Mesothelial cell of epicardium (in vitro differentiated cells): ENCODE measurements at regions not wholly inside any gene's neighbourhood (a gene's known extent, or its start where the extent isn't known, plus 50 kb on each side); places are given as distances from the start of the nearest gene placed in this dataset.

Experiments used
- DNase-seq, 2 experiments: peaks; one replicate each; pipeline ENCODE4 v3.0.0; 2021; ENCODE audit warnings: low spot score in 2 of 2; ENCODE audit not compliant: unreplicated experiment in 2 of 2
- H3K27ac Mint-ChIP-seq: 2 replicates; pipeline ENCODE4 v1.8.0; 2021; ENCODE audit warnings: mixed read lengths
- H3K27me3 Mint-ChIP-seq: 2 replicates; pipeline ENCODE4 v1.8.0; 2021; ENCODE audit warnings: low read depth, mixed read lengths
- H3K36me3 Mint-ChIP-seq: 2 replicates; pipeline ENCODE4 v1.8.0; 2021; ENCODE audit warnings: mixed read lengths
- H3K4me1 Mint-ChIP-seq: 2 replicates; pipeline ENCODE4 v1.8.0; 2021; ENCODE audit warnings: mixed read lengths
- H3K4me3 Mint-ChIP-seq: 2 replicates; pipeline ENCODE4 v1.8.0; 2021; ENCODE audit warnings: mild to moderate bottlenecking, moderate library complexity, mixed read lengths
- H3K9me3 Mint-ChIP-seq: 2 replicates; pipeline ENCODE4 v1.8.0; 2021; ENCODE audit warnings: mixed read lengths
- TF ChIP-seq, protein P1 (sequence below): fragments of 200-600 bp; sonication (generic); IDR thresholded peaks from one replicate; pipeline ENCODE4 v1.5.0; 2021; ENCODE audit warnings: antibody characterized with exemption; ENCODE audit not compliant: unreplicated experiment

DNA sequence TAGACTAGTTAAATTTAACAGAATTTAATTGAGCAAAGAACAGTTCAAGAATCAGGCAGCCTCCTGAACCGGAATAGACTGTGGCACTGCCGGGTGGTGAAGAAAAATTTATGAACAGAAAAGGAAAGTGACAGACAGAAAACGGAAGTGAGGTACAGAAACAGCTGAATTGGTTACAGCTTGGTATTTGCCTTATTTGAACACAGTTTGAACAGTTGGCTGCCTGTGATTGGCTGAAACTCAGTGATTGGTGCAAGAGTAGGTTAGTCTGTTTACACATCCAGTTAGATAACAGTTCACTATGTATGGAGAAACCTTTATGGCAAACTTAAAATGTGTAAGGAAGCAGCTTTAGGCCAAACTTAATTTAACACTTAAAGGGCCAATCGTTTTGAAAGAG lies 116.0 kb upstream of the CITED2 start:
- Mint-ChIP-seq H3K9me3 (no peaks in the 10 kb centered on the region), H3K4me3 (no peak overlapping the region), H3K36me3 (no peaks in the 10 kb centered on the region), H3K27me3 (no peaks in the 10 kb centered on the region), H3K27ac (no peak overlapping the region), H3K4me1 (no peaks in the 10 kb centered on the region)
- DNase-seq: no peak
- TF ChIP-seq, protein P1, sequence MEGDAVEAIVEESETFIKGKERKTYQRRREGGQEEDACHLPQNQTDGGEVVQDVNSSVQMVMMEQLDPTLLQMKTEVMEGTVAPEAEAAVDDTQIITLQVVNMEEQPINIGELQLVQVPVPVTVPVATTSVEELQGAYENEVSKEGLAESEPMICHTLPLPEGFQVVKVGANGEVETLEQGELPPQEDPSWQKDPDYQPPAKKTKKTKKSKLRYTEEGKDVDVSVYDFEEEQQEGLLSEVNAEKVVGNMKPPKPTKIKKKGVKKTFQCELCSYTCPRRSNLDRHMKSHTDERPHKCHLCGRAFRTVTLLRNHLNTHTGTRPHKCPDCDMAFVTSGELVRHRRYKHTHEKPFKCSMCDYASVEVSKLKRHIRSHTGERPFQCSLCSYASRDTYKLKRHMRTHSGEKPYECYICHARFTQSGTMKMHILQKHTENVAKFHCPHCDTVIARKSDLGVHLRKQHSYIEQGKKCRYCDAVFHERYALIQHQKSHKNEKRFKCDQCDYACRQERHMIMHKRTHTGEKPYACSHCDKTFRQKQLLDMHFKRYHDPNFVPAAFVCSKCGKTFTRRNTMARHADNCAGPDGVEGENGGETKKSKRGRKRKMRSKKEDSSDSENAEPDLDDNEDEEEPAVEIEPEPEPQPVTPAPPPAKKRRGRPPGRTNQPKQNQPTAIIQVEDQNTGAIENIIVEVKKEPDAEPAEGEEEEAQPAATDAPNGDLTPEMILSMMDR: no peak

DNA sequence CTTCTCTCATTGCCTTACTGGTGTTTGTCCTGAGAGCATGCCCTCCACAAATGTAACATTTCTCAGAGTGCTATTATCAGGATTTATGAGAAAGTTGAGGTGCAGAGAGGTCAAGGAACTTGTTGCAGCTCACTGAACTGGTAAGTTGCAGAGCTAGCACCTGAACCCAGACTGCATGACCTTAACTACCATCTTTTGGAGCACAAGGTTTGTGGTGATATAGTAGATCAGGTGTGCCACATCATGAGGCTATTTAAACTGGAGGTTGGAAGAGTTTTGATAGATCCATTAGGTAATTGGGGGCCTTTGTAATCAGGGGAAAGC lies 112.0 kb upstream of the CITED2 start:
- Mint-ChIP-seq H3K4me1 (no peaks in the 10 kb centered on the region), H3K27ac (no peak overlapping the region), H3K4me3 (no peak overlapping the region), H3K36me3 (no peaks in the 10 kb centered on the region), H3K9me3 (no peaks in the 10 kb centered on the region), H3K27me3 (no peaks in the 10 kb centered on the region)
- DNase-seq: no peak
- TF ChIP-seq, protein P1: no peak

DNA sequence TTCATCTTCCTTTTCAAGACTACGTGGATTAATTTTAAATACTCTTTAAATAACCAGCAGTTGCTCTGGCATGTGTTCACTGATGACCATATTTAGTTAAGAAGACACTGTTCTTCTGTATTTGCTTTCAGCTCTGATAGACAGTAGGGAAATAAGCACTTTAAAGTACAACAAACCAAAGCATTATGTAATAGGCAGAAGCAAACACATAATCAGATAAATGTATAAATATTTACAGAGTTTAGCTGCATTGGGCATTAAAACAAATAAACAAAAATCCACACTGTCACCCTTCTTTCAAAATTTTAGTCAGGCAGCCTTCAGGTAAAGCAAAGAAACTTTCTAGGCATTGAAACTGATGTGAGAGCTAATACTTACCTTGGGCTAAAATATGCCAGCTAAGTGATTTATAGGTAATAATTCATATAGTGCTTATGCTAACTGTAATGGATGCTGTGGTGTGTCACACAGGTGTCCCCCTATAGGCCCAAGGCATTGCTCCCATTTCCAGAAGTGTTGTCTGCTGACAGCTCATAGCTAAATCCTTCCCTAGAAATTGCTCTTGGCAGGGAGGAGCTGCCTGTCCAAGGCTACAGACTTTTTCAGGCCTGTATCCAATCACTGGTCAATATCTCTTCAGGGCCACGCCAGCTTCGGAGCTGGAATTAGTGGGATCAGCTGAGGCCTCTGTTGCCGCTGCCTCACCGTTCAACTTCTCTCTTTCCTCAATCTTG lies 111.5 kb upstream of the CITED2 start:
- H3K27me3 Mint-ChIP-seq: no peaks in the 10 kb centered on the region
- H3K4me1 Mint-ChIP-seq: no peaks in the 10 kb centered on the region
- no peak for DNase-seq
- H3K27ac Mint-ChIP-seq: no peak overlapping the region
- no peak overlapping the region for H3K4me3 Mint-ChIP-seq
- no peaks in the 10 kb centered on the region for H3K36me3 Mint-ChIP-seq
- TF ChIP-seq, protein P1: no peak
- H3K9me3 Mint-ChIP-seq: no peaks in the 10 kb centered on the region

DNA sequence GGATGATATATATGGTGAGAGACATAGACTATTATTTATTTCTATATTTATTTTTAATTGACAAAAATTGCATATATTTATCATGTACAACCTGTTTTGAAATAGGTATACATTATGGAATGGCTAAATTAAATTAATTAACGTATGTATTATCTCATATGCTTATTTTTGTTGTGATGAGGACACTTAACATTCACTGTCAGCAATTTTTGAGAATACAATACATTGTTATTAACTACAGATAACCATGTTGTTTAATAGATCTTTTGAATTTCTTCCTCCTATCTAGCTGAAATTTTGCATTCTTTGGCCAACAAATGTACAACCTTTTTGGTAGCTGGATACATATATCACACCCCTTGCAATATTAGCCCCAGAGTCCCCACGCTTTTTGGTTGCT lies 110.7 kb upstream of the CITED2 start:
- no peaks in the 10 kb centered on the region for H3K4me1 Mint-ChIP-seq
- H3K9me3 Mint-ChIP-seq: no peaks in the 10 kb centered on the region
- no peaks in the 10 kb centered on the region for H3K36me3 Mint-ChIP-seq
- TF ChIP-seq, protein P1: no peak
- no peaks in the 10 kb centered on the region for H3K27me3 Mint-ChIP-seq
- no peak overlapping the region for H3K27ac Mint-ChIP-seq
- DNase-seq: no peak
- H3K4me3 Mint-ChIP-seq: no peak overlapping the region

DNA sequence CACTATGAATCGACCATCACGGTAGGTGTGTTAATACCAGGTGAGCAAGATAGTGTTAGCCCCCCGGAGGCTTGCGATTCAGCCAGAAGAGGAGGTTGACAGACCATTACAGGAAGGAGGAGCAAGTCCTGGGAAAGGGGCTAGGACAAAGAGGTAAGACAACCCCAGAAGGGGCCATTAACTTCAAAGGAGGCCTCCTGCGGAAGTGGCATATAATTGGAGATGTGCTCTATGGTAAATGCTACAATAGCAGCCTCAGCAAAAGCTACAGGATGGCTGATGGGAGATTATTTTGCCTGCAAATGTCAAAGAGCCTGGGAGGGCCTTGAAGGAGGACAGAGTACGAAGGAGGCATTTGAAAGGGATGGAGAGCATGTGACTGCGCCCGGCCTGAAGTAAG lies 108.6 kb upstream of the CITED2 start:
- no peaks in the 10 kb centered on the region for H3K27me3 Mint-ChIP-seq
- H3K36me3 Mint-ChIP-seq: no peaks in the 10 kb centered on the region
- no peak overlapping the region for H3K27ac Mint-ChIP-seq
- H3K9me3 Mint-ChIP-seq: peaks cover 4% of the 10 kb centered on the region
- H3K4me1 Mint-ChIP-seq: no peaks in the 10 kb centered on the region
- TF ChIP-seq, protein P1: no peak
- no peak for DNase-seq
- no peak overlapping the region for H3K4me3 Mint-ChIP-seq

DNA sequence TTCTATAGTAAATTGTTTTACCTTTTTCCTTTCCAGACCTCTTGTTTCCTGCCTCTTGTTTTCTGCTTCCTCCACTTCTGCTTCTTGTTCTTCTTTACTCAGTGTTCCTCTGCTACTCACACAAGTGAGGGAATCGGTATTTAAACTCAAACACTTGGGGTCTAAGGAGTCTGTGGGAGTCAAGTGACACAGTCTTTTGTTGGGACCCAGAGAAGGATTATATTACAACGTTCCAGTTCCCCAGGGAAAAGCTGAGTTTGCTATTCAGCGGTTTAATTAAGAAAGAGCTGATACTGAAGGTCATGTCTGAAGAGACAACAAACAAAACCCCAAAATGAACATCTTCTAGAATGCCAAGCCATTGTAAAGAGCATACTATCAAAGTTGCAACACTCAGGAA lies 107.8 kb upstream of the CITED2 start:
- peaks cover 4% of the 10 kb centered on the region for H3K9me3 Mint-ChIP-seq
- no peak overlapping the region for H3K27ac Mint-ChIP-seq
- no peak for DNase-seq
- H3K4me1 Mint-ChIP-seq: no peaks in the 10 kb centered on the region
- H3K36me3 Mint-ChIP-seq: no peaks in the 10 kb centered on the region
- no peak overlapping the region for H3K4me3 Mint-ChIP-seq
- TF ChIP-seq, protein P1: no peak
- no peaks in the 10 kb centered on the region for H3K27me3 Mint-ChIP-seq
